H9 (cell line): ENCODE measurements at regions not wholly inside any gene's neighbourhood (a gene's known extent, or its start where the extent isn't known, plus 50 kb on each side); places are given as distances from the start of the nearest gene placed in this dataset.

Experiments used
- DNase-seq: peaks from one replicate; pipeline ENCODE4 v3.0.0-alpha.2; 2017
- H2AFZ ChIP-seq: one replicate; pipeline ENCODE4 v1.6.1; 2013; ENCODE audit warnings: mild to moderate bottlenecking, low read length, control low read depth, moderate library complexity
- H2AK5ac ChIP-seq: 2 replicates; pipeline ENCODE4 v1.6.1; 2013; ENCODE audit warnings: low read length, control low read depth, mixed read lengths; ENCODE audit not compliant: insufficient read length
- H2BK120ac ChIP-seq: one replicate; pipeline ENCODE4 v1.6.1; 2013; ENCODE audit warnings: low read depth, mild to moderate bottlenecking, low read length, control low read depth, inconsistent platforms; ENCODE audit not compliant: poor library complexity, severe bottlenecking
- H2BK12ac ChIP-seq: 2 replicates; pipeline ENCODE4 v1.6.1; 2013; ENCODE audit warnings: low read length, control low read depth, mixed read lengths, low read depth; ENCODE audit not compliant: insufficient read length
- H2BK15ac ChIP-seq: 2 replicates; pipeline ENCODE4 v1.6.1; 2013; ENCODE audit warnings: low read depth, low read length, control low read depth
- H2BK20ac ChIP-seq: one replicate; pipeline ENCODE4 v1.6.1; 2013; ENCODE audit warnings: low read depth, mild to moderate bottlenecking, low read length, control low read depth, inconsistent platforms; ENCODE audit not compliant: poor library complexity, severe bottlenecking
- H2BK5ac ChIP-seq: 2 replicates; pipeline ENCODE4 v1.6.1; 2013; ENCODE audit warnings: low read length, control low read depth, mixed read lengths; ENCODE audit not compliant: insufficient read length
- H3K14ac ChIP-seq: 2 replicates; pipeline ENCODE4 v1.6.1; 2013; ENCODE audit warnings: low read length, control low read depth; ENCODE audit not compliant: insufficient read depth
- H3K18ac ChIP-seq: 2 replicates; pipeline ENCODE4 v1.6.1; 2013; ENCODE audit warnings: low read depth, mild to moderate bottlenecking, mixed read lengths, low read length, control low read depth; ENCODE audit not compliant: insufficient read length
- H3K23ac ChIP-seq: 2 replicates; pipeline ENCODE4 v1.6.1; 2013; ENCODE audit warnings: low read length, control low read depth, mixed read lengths, low read depth; ENCODE audit not compliant: insufficient read length
- H3K23me2 ChIP-seq: 2 replicates; pipeline ENCODE4 v1.6.1; 2013; ENCODE audit warnings: low read depth, mild to moderate bottlenecking, mixed read lengths, low read length, control low read depth; ENCODE audit not compliant: insufficient read length, poor library complexity, severe bottlenecking
- H3K27ac ChIP-seq: 2 replicates; pipeline ENCODE4 v1.5.1; 2013; ENCODE audit warnings: low read length, control low read depth, mixed read lengths, low read depth; ENCODE audit not compliant: insufficient read length
- H3K27me3 ChIP-seq: 2 replicates; pipeline ENCODE4 v1.6.1; 2013; ENCODE audit warnings: low read length, control low read depth, inconsistent platforms; ENCODE audit not compliant: insufficient read depth
- H3K4ac ChIP-seq: 2 replicates; pipeline ENCODE4 v1.6.1; 2013; ENCODE audit warnings: low read depth, mild to moderate bottlenecking, control low read depth, inconsistent platforms, low read length, moderate library complexity
- H3K4me1 ChIP-seq: 2 replicates; pipeline ENCODE4 v1.6.1; 2013; ENCODE audit warnings: low read length, control low read depth, inconsistent platforms; ENCODE audit not compliant: insufficient read depth
- H3K4me2 ChIP-seq: 2 replicates; pipeline ENCODE4 v1.6.1; 2013; ENCODE audit warnings: low read length, control low read depth, mixed read lengths; ENCODE audit not compliant: insufficient read length, insufficient read depth
- H3K56ac ChIP-seq: 2 replicates; pipeline ENCODE4 v1.6.1; 2013; ENCODE audit warnings: low read depth, mild to moderate bottlenecking, mixed read lengths, low read length, control low read depth; ENCODE audit not compliant: insufficient read length
- H3K79me1 ChIP-seq: 2 replicates; pipeline ENCODE4 v1.6.1; 2013; ENCODE audit warnings: low read depth, mild to moderate bottlenecking, moderate library complexity, low read length, control low read depth, inconsistent platforms; ENCODE audit not compliant: insufficient read depth, poor library complexity, severe bottlenecking
- H3K79me2 ChIP-seq: 2 replicates; pipeline ENCODE4 v1.6.1; 2013; ENCODE audit warnings: low read length, control low read depth, inconsistent platforms; ENCODE audit not compliant: insufficient read depth
- H3K9ac ChIP-seq: 2 replicates; pipeline ENCODE4 v1.6.1; 2013; ENCODE audit warnings: low read length, control low read depth, mixed read lengths; ENCODE audit not compliant: insufficient read length; ENCODE audit errors: extremely low read depth
- H3K9me3 ChIP-seq: one replicate; pipeline ENCODE4 v1.6.1; 2013; ENCODE audit warnings: low read depth, low read length, inconsistent platforms; ENCODE audit not compliant: control insufficient read depth
- H3T11ph ChIP-seq: one replicate; pipeline ENCODE4 v1.6.1; 2013; ENCODE audit warnings: mild to moderate bottlenecking, low read length, control low read depth, inconsistent platforms
- H4K20me1 ChIP-seq: one replicate; pipeline ENCODE4 v1.6.1; 2013; ENCODE audit not compliant: control insufficient read depth, insufficient read length, insufficient read depth
- H4K5ac ChIP-seq: 2 replicates; pipeline ENCODE4 v1.6.1; 2013; ENCODE audit warnings: low read depth, mild to moderate bottlenecking, mixed read lengths, low read length, control low read depth; ENCODE audit not compliant: insufficient read length
- H4K8ac ChIP-seq: replicated peaks from 2 replicates; pipeline ENCODE4 v1.6.1; 2013; ENCODE audit warnings: low read length, control low read depth, mixed read lengths, low read depth; ENCODE audit not compliant: insufficient read length
- H4K91ac ChIP-seq: 2 replicates; pipeline ENCODE4 v1.6.1; 2013; ENCODE audit warnings: low read depth, mild to moderate bottlenecking, moderate library complexity, mixed read lengths, low read length, control low read depth; ENCODE audit not compliant: insufficient read length
- H3K27ac Mint-ChIP-seq, 3 experiments: 2 replicates in 2 of 3; 3 replicates in 1 of 3; pipeline ENCODE4 v1.8.0; 2020 to 2021; ENCODE audit warnings: mixed read lengths in 3 of 3, mild to moderate bottlenecking in 1 of 3, moderate library complexity in 1 of 3
- H3K27me3 Mint-ChIP-seq: 2 replicates; pipeline ENCODE4 v1.8.0; 2021; ENCODE audit warnings: low read depth, mild to moderate bottlenecking, moderate library complexity, mixed read lengths
- H3K36me3 Mint-ChIP-seq, 3 experiments: 2 replicates in 2 of 3; 3 replicates in 1 of 3; pipeline ENCODE4 v1.8.0; 2020 to 2021; ENCODE audit warnings: low read depth in 3 of 3, mixed read lengths in 3 of 3; ENCODE audit not compliant: insufficient read depth in 1 of 3
- H3K4me1 Mint-ChIP-seq, 2 experiments: 2 replicates each; pipeline ENCODE4 v1.8.0; 2020; ENCODE audit warnings: mixed read lengths in 2 of 2
- H3K4me3 Mint-ChIP-seq, 2 experiments: 2 replicates in 1 of 2; 3 replicates in 1 of 2; pipeline ENCODE4 v1.8.0; 2020 to 2021; ENCODE audit warnings: mild to moderate bottlenecking in 2 of 2, mixed read lengths in 2 of 2, moderate library complexity in 1 of 2
- H3K9me3 Mint-ChIP-seq, 2 experiments: 2 replicates in 1 of 2; 3 replicates in 1 of 2; pipeline ENCODE4 v1.8.0; 2020; ENCODE audit warnings: mild to moderate bottlenecking in 2 of 2, mixed read lengths in 2 of 2, moderate library complexity in 1 of 2
- WGBS: extraction: QIAGEN DNeasy Blood & Tissue Kit; methylation state at CpG from one replicate; pipeline ENCODE4 v1.1.7; 2013; ENCODE audit warnings: missing lambda C conversion rate, low lambda C conversion rate, mixed read lengths; ENCODE audit not compliant: insufficient read length; ENCODE audit errors: extremely low coverage; 5-methylcytosine and 5-hydroxymethylcytosine counted together
- TF ChIP-seq, protein P1 (sequence below): fragments of 200-600 bp; sonication (generic); conservative IDR thresholded peaks from 3 replicates; pipeline ENCODE4 v1.8.0; 2021; ENCODE audit warnings: antibody characterized with exemption, mild to moderate bottlenecking

DNA sequence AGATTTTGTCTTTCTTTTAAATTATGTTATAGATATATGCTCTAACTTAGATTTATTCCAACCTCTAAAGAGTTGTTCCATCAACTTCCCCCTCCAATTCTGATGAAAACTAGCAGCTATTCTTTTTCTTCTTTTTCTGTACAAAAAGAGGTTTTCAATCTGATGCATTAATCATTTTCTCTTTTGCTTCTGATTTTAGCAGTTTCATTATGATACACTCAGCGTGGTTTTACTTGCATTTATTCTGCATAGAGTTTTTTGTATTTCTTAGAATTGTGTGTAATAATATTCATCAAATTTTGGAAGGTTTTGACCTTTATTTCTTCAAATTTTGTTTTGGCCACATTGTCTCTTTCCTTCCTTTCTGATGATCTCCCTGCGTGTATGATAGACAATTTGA lies 968.1 kb upstream of the CDH18 start:
- Histone ChIP-seq H3K9ac (no peak overlapping the region), H2AK5ac (no peak overlapping the region), H3K79me2 (no peaks in the 10 kb centered on the region), H4K5ac (no peak overlapping the region), H2BK20ac (no peak overlapping the region), H3K23ac (no peak overlapping the region), H3K56ac (no peak overlapping the region), H3K4me1 (no peaks in the 10 kb centered on the region), H4K8ac (no peak overlapping the region), H3K23me2 (no peaks in the 10 kb centered on the region), H2BK120ac (no peak overlapping the region), H3K18ac (no peak overlapping the region), H2BK5ac (no peak overlapping the region), H4K91ac (no peak overlapping the region), H3K4ac (no peak overlapping the region), H3K14ac (no peak overlapping the region), H3K27ac (no peak overlapping the region), H3K27me3 (no peaks in the 10 kb centered on the region), H3K4me2 (no peak overlapping the region), H2AFZ (no peak overlapping the region), H3K9me3 (no peaks in the 10 kb centered on the region), H2BK15ac (no peak overlapping the region), H3K79me1 (no peaks in the 10 kb centered on the region), H2BK12ac (no peak overlapping the region), H3T11ph (no peak overlapping the region), H4K20me1 (no peaks in the 10 kb centered on the region)
- Mint-ChIP-seq H3K27ac (no peak overlapping the region), H3K4me3 (no peak overlapping the region), H3K4me1 (peaks cover 0 to 4% of the 10 kb centered on the region in 2 experiments; a peak in 3 of 4 replicates), H3K36me3 (no peaks in the 10 kb centered on the region; a peak in 1 of 7 replicates), H3K9me3 (no peaks in the 10 kb centered on the region), H3K27me3 (no peaks in the 10 kb centered on the region)
- no CpG with 5 or more reads among the region's 2 CpGs for WGBS
- no peak for DNase-seq
- TF ChIP-seq, protein P1, sequence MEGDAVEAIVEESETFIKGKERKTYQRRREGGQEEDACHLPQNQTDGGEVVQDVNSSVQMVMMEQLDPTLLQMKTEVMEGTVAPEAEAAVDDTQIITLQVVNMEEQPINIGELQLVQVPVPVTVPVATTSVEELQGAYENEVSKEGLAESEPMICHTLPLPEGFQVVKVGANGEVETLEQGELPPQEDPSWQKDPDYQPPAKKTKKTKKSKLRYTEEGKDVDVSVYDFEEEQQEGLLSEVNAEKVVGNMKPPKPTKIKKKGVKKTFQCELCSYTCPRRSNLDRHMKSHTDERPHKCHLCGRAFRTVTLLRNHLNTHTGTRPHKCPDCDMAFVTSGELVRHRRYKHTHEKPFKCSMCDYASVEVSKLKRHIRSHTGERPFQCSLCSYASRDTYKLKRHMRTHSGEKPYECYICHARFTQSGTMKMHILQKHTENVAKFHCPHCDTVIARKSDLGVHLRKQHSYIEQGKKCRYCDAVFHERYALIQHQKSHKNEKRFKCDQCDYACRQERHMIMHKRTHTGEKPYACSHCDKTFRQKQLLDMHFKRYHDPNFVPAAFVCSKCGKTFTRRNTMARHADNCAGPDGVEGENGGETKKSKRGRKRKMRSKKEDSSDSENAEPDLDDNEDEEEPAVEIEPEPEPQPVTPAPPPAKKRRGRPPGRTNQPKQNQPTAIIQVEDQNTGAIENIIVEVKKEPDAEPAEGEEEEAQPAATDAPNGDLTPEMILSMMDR: no peak
